Neural progenitor cell (in vitro differentiated cells): ENCODE measurements at regions not wholly inside any gene's neighbourhood (a gene's known extent, or its start where the extent isn't known, plus 50 kb on each side); places are given as distances from the start of the nearest gene placed in this dataset.

ENCODE experiments used
- CTCF ChIP-seq: fragments of 200-600 bp; sonication (generic); IDR thresholded peaks from 2 replicates; pipeline ENCODE4 v1.5.1; 2017; ENCODE audit warnings: antibody characterized with exemption, mild to moderate bottlenecking
- EZH2 ChIP-seq: fragments of 200-600 bp; sonication (generic); IDR thresholded peaks from 2 replicates; pipeline ENCODE4 v1.6.1; 2017; ENCODE audit warnings: antibody characterized with exemption, mild to moderate bottlenecking, moderate library complexity
- EZH2phosphoT487 ChIP-seq: fragments of 200-600 bp; sonication (generic); IDR thresholded peaks from 2 replicates; pipeline ENCODE4 v1.6.1; 2017; ENCODE audit warnings: antibody characterized with exemption

GRCh38 chr2:16523711-16524110 is 141.9 kb downstream of the CYRIA start:
- TF ChIP-seq CTCF (no peak), EZH2phosphoT487 (no peak), EZH2 (no peak)
